IMR-90 (cell line): ENCODE measurements at regions not wholly inside any gene's neighbourhood (a gene's known extent, or its start where the extent isn't known, plus 50 kb on each side); places are given as distances from the start of the nearest gene placed in this dataset.

Experiments used
- ATAC-seq: fragments of 200-7000 bp; cut with Tn5 transposase; 2 replicates; pipeline ENCODE4 v1.9.1; 2020; ENCODE audit warnings: low read depth, mild to moderate bottlenecking, moderate library complexity
- BruUV-seq: library from RNA; stranded (reverse); fragments of 400-500 nt; replicated peaks from 2 replicates; lab custom pipeline; 2021; lab: Mats Ljungman, UMichigan
- CTCF ChIA-PET: fragments of 300-600 bp; formaldehyde crosslinking; extraction: SDS; loops from one replicate; lab custom pipeline; 2021; ENCODE audit warnings: antibody characterized with exemption; lab: Yijun Ruan, JAX
- POLR2A ChIA-PET: fragments of 300-600 bp; sonication (Branson Sonifier 250); formaldehyde crosslinking; loops from one replicate; lab custom pipeline; 2022; ENCODE audit warnings: antibody characterized with exemption; ENCODE audit not compliant: unreplicated experiment; lab: Charles Lee
- DNase-seq: peaks from one replicate; pipeline ENCODE4 v3.0.0; 2013
- H2AFZ ChIP-seq: replicated peaks from 2 replicates; pipeline ENCODE3; 2013; ENCODE audit warnings: low read length, mild to moderate bottlenecking; ENCODE audit not compliant: poor library complexity
- H2AK5ac ChIP-seq: 2 replicates; pipeline ENCODE4 v1.6.1; 2013; ENCODE audit warnings: low read depth, low read length, inconsistent platforms
- H2AK9ac ChIP-seq: replicated peaks from 2 replicates; pipeline ENCODE3; 2013; ENCODE audit warnings: mild to moderate bottlenecking, low read depth, low read length, moderate library complexity; ENCODE audit not compliant: poor library complexity
- H2BK120ac ChIP-seq: 2 replicates; pipeline ENCODE4 v1.6.1; 2013; ENCODE audit warnings: low read depth, low read length, inconsistent platforms
- H2BK15ac ChIP-seq: 3 replicates; pipeline ENCODE4 v1.6.1; 2013; ENCODE audit warnings: low read depth, low read length, inconsistent platforms
- H2BK20ac ChIP-seq: 2 replicates; pipeline ENCODE4 v1.6.1; 2013; ENCODE audit warnings: low read depth, mild to moderate bottlenecking, inconsistent platforms, low read length, moderate library complexity
- H2BK5ac ChIP-seq: 2 replicates; pipeline ENCODE4 v1.6.1; 2013; ENCODE audit warnings: mild to moderate bottlenecking, low read depth, low read length, inconsistent platforms; ENCODE audit not compliant: poor library complexity, severe bottlenecking
- H3K14ac ChIP-seq: replicated peaks from 2 replicates; pipeline ENCODE4 v1.6.1; 2013; ENCODE audit warnings: low read depth, low read length, inconsistent platforms
- H3K18ac ChIP-seq: 2 replicates; pipeline ENCODE4 v1.6.1; 2013; ENCODE audit warnings: low read depth, low read length, control low read depth
- H3K23ac ChIP-seq: 2 replicates; pipeline ENCODE4 v1.6.1; 2013; ENCODE audit warnings: low read depth, low read length, inconsistent platforms
- H3K27ac ChIP-seq: 2 replicates; pipeline ENCODE4 v1.5.1; 2013; ENCODE audit warnings: mild to moderate bottlenecking, control low read depth, low read length; ENCODE audit not compliant: insufficient read depth
- H3K27me3 ChIP-seq: 2 replicates; pipeline ENCODE4 v1.6.1; 2013; ENCODE audit warnings: low read length; ENCODE audit not compliant: control insufficient read depth, insufficient read depth
- H3K36me3 ChIP-seq: 2 replicates; pipeline ENCODE4 v1.6.1; 2013; ENCODE audit warnings: low read length, mixed read lengths; ENCODE audit not compliant: control insufficient read depth, insufficient read depth
- H3K4ac ChIP-seq: 2 replicates; pipeline ENCODE4 v1.6.1; 2013; ENCODE audit warnings: low read depth, low read length, inconsistent platforms
- H3K4me1 ChIP-seq: 2 replicates; pipeline ENCODE4 v1.6.1; 2013; ENCODE audit warnings: low read length, mixed read lengths; ENCODE audit not compliant: control insufficient read depth, insufficient read depth
- H3K4me2 ChIP-seq: 2 replicates; pipeline ENCODE4 v1.6.1; 2013; ENCODE audit warnings: low read depth, mild to moderate bottlenecking, control low read depth, low read length, moderate library complexity
- H3K4me3 ChIP-seq: 2 replicates; pipeline ENCODE4 v1.5.1; 2013; ENCODE audit warnings: low read depth, mild to moderate bottlenecking, control low read depth, low read length, moderate library complexity; ENCODE audit not compliant: insufficient read depth
- H3K56ac ChIP-seq: 2 replicates; pipeline ENCODE4 v1.6.1; 2013; ENCODE audit warnings: low read length, inconsistent platforms; ENCODE audit not compliant: insufficient read depth; ENCODE audit errors: extremely low read depth
- H3K79me1 ChIP-seq, 2 experiments: 2 replicates each; pipeline ENCODE4 v1.6.1; 2013; ENCODE audit warnings: low read length in 2 of 2, inconsistent platforms in 1 of 2, low read depth in 1 of 2
- H3K9ac ChIP-seq: 2 replicates; pipeline ENCODE4 v1.6.1; 2013; ENCODE audit warnings: low read depth, low read length, control low read depth
- H3K9me1 ChIP-seq: 2 replicates; pipeline ENCODE4 v1.6.1; 2013; ENCODE audit warnings: low read length, inconsistent platforms; ENCODE audit not compliant: insufficient read depth
- H3K9me3 ChIP-seq: 2 replicates; pipeline ENCODE4 v1.6.1; 2013; ENCODE audit warnings: low read length; ENCODE audit not compliant: control insufficient read depth, insufficient read depth
- H4K20me1 ChIP-seq: 2 replicates; pipeline ENCODE4 v1.6.1; 2013; ENCODE audit warnings: low read length, inconsistent platforms; ENCODE audit not compliant: insufficient read depth
- H4K5ac ChIP-seq: 2 replicates; pipeline ENCODE4 v1.6.1; 2013; ENCODE audit warnings: mild to moderate bottlenecking, low read depth, low read length, control low read depth
- H4K8ac ChIP-seq, 2 experiments: 2 replicates each; pipeline ENCODE4 v1.6.1; 2013; ENCODE audit warnings: low read depth in 2 of 2, low read length in 2 of 2, control low read depth in 1 of 2, inconsistent platforms in 1 of 2
- H4K91ac ChIP-seq: 2 replicates; pipeline ENCODE4 v1.6.1; 2013; ENCODE audit warnings: low read depth, low read length, inconsistent platforms; ENCODE audit not compliant: insufficient read depth
- CEBPB ChIP-seq: IDR thresholded peaks from 2 replicates; pipeline ENCODE4 v1.6.1; 2012; ENCODE audit warnings: low read depth, low read length, improper control_type of control experiment
- FOS ChIP-seq: fragments of 150-350 bp; IDR thresholded peaks from 2 replicates; pipeline ENCODE4 v1.6.1; 2016; ENCODE audit warnings: low read depth, low read length
- MAZ ChIP-seq: IDR thresholded peaks from 2 replicates; pipeline ENCODE4 v1.6.1; 2012; ENCODE audit warnings: low read depth, mild to moderate bottlenecking, low read length, improper control_type of control experiment, moderate library complexity, borderline replicate concordance
- NFE2L2 ChIP-seq: fragments of 150-350 bp; IDR thresholded peaks from 2 replicates; pipeline ENCODE4 v1.6.1; 2016; ENCODE audit warnings: low read depth, mild to moderate bottlenecking, low read length
- POLR2A ChIP-seq: IDR thresholded peaks from 2 replicates; pipeline ENCODE4 v1.6.1; 2012; ENCODE audit warnings: mild to moderate bottlenecking, low read depth, low read length
- RAD21 ChIP-seq: IDR thresholded peaks from 2 replicates; pipeline ENCODE4 v1.6.1; 2012; ENCODE audit warnings: low read length, improper control_type of control experiment
- RCOR1 ChIP-seq: IDR thresholded peaks from 2 replicates; pipeline ENCODE4 v1.6.1; 2012; ENCODE audit warnings: mild to moderate bottlenecking, low read length, improper control_type of control experiment; ENCODE audit not compliant: insufficient replicate concordance
- SMC3 ChIP-seq: fragments of 150-350 bp; IDR thresholded peaks from 2 replicates; pipeline ENCODE4 v1.6.1; 2016; ENCODE audit warnings: low read depth, mild to moderate bottlenecking, antibody characterized with exemption, low read length, moderate library complexity
- USF2 ChIP-seq: fragments of 150-350 bp; IDR thresholded peaks from 2 replicates; pipeline ENCODE4 v1.6.1; 2017; ENCODE audit warnings: mild to moderate bottlenecking, antibody characterized with exemption, low read length, low read depth
- WGBS, 2 experiments: methylation state at CpG; one replicate each; pipeline versions ENCODE4 v1.1.5 to v1.1.7; 2013; ENCODE audit warnings: missing lambda C conversion rate in 2 of 2; ENCODE audit not compliant: insufficient read length in 1 of 2; ENCODE audit errors: extremely low coverage in 2 of 2; 5-methylcytosine and 5-hydroxymethylcytosine counted together
- dilution Hi-C: fragments of 300-500 bp; cut with HindIII; formaldehyde crosslinking; loops from one replicate; pipeline ENCODE4 v1.14.3; 2018; ENCODE audit warnings: low sequenced_read_pairs; ENCODE audit not compliant: unreplicated experiment
- in situ Hi-C: fragments of 300-500 bp; cut with MboI; formaldehyde crosslinking; loops from 3 replicates; pipeline ENCODE4 v1.14.3; 2019; ENCODE audit warnings: low sequenced_read_pairs, inconsistent platforms, mixed read lengths
- intact Hi-C: fragments of 100-400 bp; cut with micrococcal nuclease; formaldehyde crosslinking; loops from 2 replicates; pipeline ENCODE4 v1.10.0; 2022
- TF ChIP-seq, protein P1 (sequence below): fragments of 150-350 bp; IDR thresholded peaks from 2 replicates; pipeline ENCODE4 v1.6.1; 2016; ENCODE audit warnings: low read depth, mild to moderate bottlenecking, low read length, moderate library complexity, borderline replicate concordance
- TF ChIP-seq, protein P2 (sequence below): conservative IDR thresholded peaks from 2 replicates; pipeline ENCODE4 v1.5.1; 2012; ENCODE audit warnings: mild to moderate bottlenecking, low read depth, low read length, improper control_type of control experiment

- H3K4me1 ChIP-seq: no peaks in the 10 kb centered on the region
- ATAC-seq (peak; percentile 79), DNase-seq (peak; percentile 46)
- BruUV-seq: no TSS peak
- WGBS, 2 experiments: 37% methylated on average over 6 of the region's 40 CpGs; no CpG with 5 or more reads in 1 of the 2 experiments
- no peak overlapping the region for H4K91ac ChIP-seq
- POLR2A ChIA-PET: no interaction called here
- H3K4me2 ChIP-seq: peak overlapping the region; percentile 88
- no peak overlapping the region for H3K4ac ChIP-seq
- H3K79me1 ChIP-seq: no peaks in the 10 kb centered on the region
- in situ Hi-C loops: loop anchor here (5.0 kb wide), 1 partner anchor 136 kb away; no protein-coding TSS in a partner anchor
- no peaks in the 10 kb centered on the region for H3K9me3 ChIP-seq
- H3K36me3 ChIP-seq: no peaks in the 10 kb centered on the region
- H3K14ac ChIP-seq: no peak overlapping the region
- H4K20me1 ChIP-seq: no peaks in the 10 kb centered on the region
- H2AK9ac ChIP-seq: peak overlapping the region; percentile 2
- peaks cover 24% of the 10 kb centered on the region for H3K27me3 ChIP-seq
- no peak overlapping the region for H3K56ac ChIP-seq
- CTCF ChIA-PET: interaction anchor here (0.6 to 1.4 kb wide), 6 partner anchors 23 to 438 kb away, joined by 3 to 5 read pairs (median 4); no protein-coding TSS in a partner anchor
- H2BK15ac ChIP-seq: no peak overlapping the region
- no peak overlapping the region for H3K9ac ChIP-seq
- peak overlapping the region; percentile 43 for H2AK5ac ChIP-seq
- no peak overlapping the region for H2BK20ac ChIP-seq
- peak overlapping the region; percentile 41 for H3K4me3 ChIP-seq
- H3K18ac ChIP-seq: no peak overlapping the region
- no peak overlapping the region for H3K23ac ChIP-seq
- no peak overlapping the region for H4K8ac ChIP-seq
- no peak for TF ChIP-seq FOS
- TF ChIP-seq NFE2L2: no peak
- TF ChIP-seq, protein P1, sequence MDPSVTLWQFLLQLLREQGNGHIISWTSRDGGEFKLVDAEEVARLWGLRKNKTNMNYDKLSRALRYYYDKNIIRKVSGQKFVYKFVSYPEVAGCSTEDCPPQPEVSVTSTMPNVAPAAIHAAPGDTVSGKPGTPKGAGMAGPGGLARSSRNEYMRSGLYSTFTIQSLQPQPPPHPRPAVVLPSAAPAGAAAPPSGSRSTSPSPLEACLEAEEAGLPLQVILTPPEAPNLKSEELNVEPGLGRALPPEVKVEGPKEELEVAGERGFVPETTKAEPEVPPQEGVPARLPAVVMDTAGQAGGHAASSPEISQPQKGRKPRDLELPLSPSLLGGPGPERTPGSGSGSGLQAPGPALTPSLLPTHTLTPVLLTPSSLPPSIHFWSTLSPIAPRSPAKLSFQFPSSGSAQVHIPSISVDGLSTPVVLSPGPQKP: no peak
- no peak for TF ChIP-seq POLR2A
- TF ChIP-seq RCOR1: no peak
- no peak for TF ChIP-seq USF2
- TF ChIP-seq, protein P2, sequence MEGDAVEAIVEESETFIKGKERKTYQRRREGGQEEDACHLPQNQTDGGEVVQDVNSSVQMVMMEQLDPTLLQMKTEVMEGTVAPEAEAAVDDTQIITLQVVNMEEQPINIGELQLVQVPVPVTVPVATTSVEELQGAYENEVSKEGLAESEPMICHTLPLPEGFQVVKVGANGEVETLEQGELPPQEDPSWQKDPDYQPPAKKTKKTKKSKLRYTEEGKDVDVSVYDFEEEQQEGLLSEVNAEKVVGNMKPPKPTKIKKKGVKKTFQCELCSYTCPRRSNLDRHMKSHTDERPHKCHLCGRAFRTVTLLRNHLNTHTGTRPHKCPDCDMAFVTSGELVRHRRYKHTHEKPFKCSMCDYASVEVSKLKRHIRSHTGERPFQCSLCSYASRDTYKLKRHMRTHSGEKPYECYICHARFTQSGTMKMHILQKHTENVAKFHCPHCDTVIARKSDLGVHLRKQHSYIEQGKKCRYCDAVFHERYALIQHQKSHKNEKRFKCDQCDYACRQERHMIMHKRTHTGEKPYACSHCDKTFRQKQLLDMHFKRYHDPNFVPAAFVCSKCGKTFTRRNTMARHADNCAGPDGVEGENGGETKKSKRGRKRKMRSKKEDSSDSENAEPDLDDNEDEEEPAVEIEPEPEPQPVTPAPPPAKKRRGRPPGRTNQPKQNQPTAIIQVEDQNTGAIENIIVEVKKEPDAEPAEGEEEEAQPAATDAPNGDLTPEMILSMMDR: peak; percentile 89
- TF ChIP-seq RAD21: peak; percentile 89
- TF ChIP-seq CEBPB: no peak
- peak; percentile 66; the same call in 1 of the 2 replicates for TF ChIP-seq MAZ
- TF ChIP-seq SMC3: peak; percentile 86
- H2AFZ ChIP-seq: peak overlapping the region; percentile 79
- dilution Hi-C loops: no loop called here
- H3K9me1 ChIP-seq: peaks cover 5% of the 10 kb centered on the region; the same call in 1 of the 2 replicates
- no peak overlapping the region for H4K5ac ChIP-seq
- no peak overlapping the region for H2BK120ac ChIP-seq
- no peak overlapping the region for H3K27ac ChIP-seq
- intact Hi-C loops: no loop called here
- no peak overlapping the region for H2BK5ac ChIP-seq
These were observed 51.2 kb upstream of the GGTA1 start for GRCh38 chr9:121550569-121551512.
